NCI-H774 (cell line): ENCODE measurements at regions not wholly inside any gene's neighbourhood (a gene's known extent, or its start where the extent isn't known, plus 50 kb on each side); places are given as distances from the start of the nearest gene placed in this dataset.

Source experiments
- DNase-seq: peaks from one replicate; lab custom pipeline; 2025; lab: John Stamatoyannopoulos, UW

- DNase-seq, result no peak
Observed at GRCh38 chr5:84599964-84600363, 215.3 kb upstream of the EDIL3 start.

GRCh38 chr5:84597904-84598303 is 213.2 kb upstream of the EDIL3 start:
- no peak for DNase-seq

- DNase-seq, result no peak
Observed at GRCh38 chr5:84590629-84591028, 205.9 kb upstream of the EDIL3 start.

- DNase-seq, result no peak
Observed at GRCh38 chr5:84589926-84590325, 205.2 kb upstream of the EDIL3 start.

- no peak for DNase-seq
Observed at GRCh38 chr5:84585218-84585617, 200.5 kb upstream of the EDIL3 start.

GRCh38 chr5:84578226-84578625 is 193.5 kb upstream of the EDIL3 start:
- no peak for DNase-seq

- no peak for DNase-seq
Observed at GRCh38 chr5:84573017-84573712, 188.5 kb upstream of the EDIL3 start.

- no peak for DNase-seq
Observed at GRCh38 chr5:84569307-84569706, 184.6 kb upstream of the EDIL3 start.

- DNase-seq, result no peak
Observed at GRCh38 chr5:84568171-84568570, 183.5 kb upstream of the EDIL3 start.

- DNase-seq, result no peak
Observed at GRCh38 chr5:84565866-84566265, 181.2 kb upstream of the EDIL3 start.

- peak; percentile 58 for DNase-seq
Observed at GRCh38 chr5:84564321-84565075, 179.8 kb upstream of the EDIL3 start.

GRCh38 chr5:84550222-84550621 is 165.5 kb upstream of the EDIL3 start:
- DNase-seq, result no peak

- no peak for DNase-seq
Observed at GRCh38 chr5:84549054-84549453, 164.4 kb upstream of the EDIL3 start.

- DNase-seq, result no peak
Observed at GRCh38 chr5:84546686-84547085, 162.0 kb upstream of the EDIL3 start.

GRCh38 chr5:84536797-84537196 is 152.1 kb upstream of the EDIL3 start:
- no peak for DNase-seq

GRCh38 chr5:84535281-84535680 is 150.6 kb upstream of the EDIL3 start:
- DNase-seq, result no peak

GRCh38 chr5:84524491-84524890 is 139.8 kb upstream of the EDIL3 start:
- DNase-seq, result no peak

- no peak for DNase-seq
Observed at GRCh38 chr5:84518862-84519261, 134.2 kb upstream of the EDIL3 start.

GRCh38 chr5:84518370-84518769 is 133.7 kb upstream of the EDIL3 start:
- DNase-seq, result no peak

- DNase-seq, result no peak
Observed at GRCh38 chr5:84506625-84507024, 121.9 kb upstream of the EDIL3 start.

- no peak for DNase-seq
Observed at GRCh38 chr5:84494453-84494852, 109.8 kb upstream of the EDIL3 start.

- DNase-seq, result no peak
Observed at GRCh38 chr5:84487963-84488362, 103.3 kb upstream of the EDIL3 start.

GRCh38 chr5:84480873-84481637 is 96.4 kb upstream of the EDIL3 start:
- no peak for DNase-seq
